Astrocyte (in vitro differentiated cells and primary cell): ENCODE measurements at regions not wholly inside any gene's neighbourhood (a gene's known extent, or its start where the extent isn't known, plus 50 kb on each side); places are given as distances from the start of the nearest gene placed in this dataset.

Experiments used
- DNase-seq: peaks from one replicate; pipeline ENCODE4 v3.0.0-alpha.2; 2010; ENCODE audit warnings: low read depth
- FAIRE-seq: peaks from 2 replicates; lab custom pipeline; 2011; peaks lifted over from hg19 to GRCh38; lab: Jason Lieb, UNC
- H2AFZ ChIP-seq: 2 replicates; pipeline ENCODE4 v1.6.0; 2012; ENCODE audit warnings: low read depth, low read length, inconsistent platforms
- H3K27ac ChIP-seq: 2 replicates; pipeline ENCODE4 v1.5.1; 2011; ENCODE audit warnings: low read depth, low read length, inconsistent platforms
- H3K27me3 ChIP-seq: 2 replicates; pipeline ENCODE4 v1.6.0; 2011; ENCODE audit warnings: low read length, inconsistent platforms; ENCODE audit not compliant: insufficient read depth
- H3K36me3 ChIP-seq: 2 replicates; pipeline ENCODE4 v1.5.1; 2011; ENCODE audit warnings: low read length, inconsistent platforms; ENCODE audit not compliant: insufficient read depth
- H3K4me1 ChIP-seq: 2 replicates; pipeline ENCODE4 v1.5.1; 2011; ENCODE audit warnings: low read length, inconsistent platforms; ENCODE audit not compliant: insufficient read depth
- H3K4me2 ChIP-seq: 2 replicates; pipeline ENCODE4 v1.6.0; 2012; ENCODE audit warnings: low read length, inconsistent platforms
- H3K4me3 ChIP-seq: 2 replicates; pipeline ENCODE4 v1.5.1; 2011; ENCODE audit warnings: low read depth, mild to moderate bottlenecking, low read length, inconsistent platforms; ENCODE audit not compliant: insufficient read depth
- H3K79me2 ChIP-seq: 2 replicates; pipeline ENCODE4 v1.6.0; 2012; ENCODE audit warnings: mild to moderate bottlenecking, low read length, inconsistent platforms; ENCODE audit not compliant: insufficient read depth
- H3K9ac ChIP-seq: 2 replicates; pipeline ENCODE4 v1.6.0; 2012; ENCODE audit warnings: mild to moderate bottlenecking, low read length, inconsistent platforms
- H3K9me3 ChIP-seq: 2 replicates; pipeline ENCODE4 v1.5.1; 2012; ENCODE audit warnings: low read depth, mild to moderate bottlenecking, low read length, inconsistent platforms; ENCODE audit not compliant: insufficient read depth
- H4K20me1 ChIP-seq: 2 replicates; pipeline ENCODE4 v1.6.0; 2012; ENCODE audit warnings: low read length, inconsistent platforms; ENCODE audit not compliant: insufficient read depth
- H3K27ac Mint-ChIP-seq: one replicate; pipeline ENCODE4 v1.8.0; 2021; ENCODE audit warnings: mild to moderate bottlenecking, mixed read lengths; ENCODE audit not compliant: unreplicated experiment
- H3K27me3 Mint-ChIP-seq: one replicate; pipeline ENCODE4 v1.8.0; 2021; ENCODE audit warnings: low read depth, mixed read lengths; ENCODE audit not compliant: unreplicated experiment
- H3K36me3 Mint-ChIP-seq: one replicate; pipeline ENCODE4 v1.8.0; 2021; ENCODE audit warnings: low read depth, mixed read lengths; ENCODE audit not compliant: unreplicated experiment
- H3K4me1 Mint-ChIP-seq: one replicate; pipeline ENCODE4 v1.8.0; 2021; ENCODE audit warnings: low read depth, mixed read lengths; ENCODE audit not compliant: unreplicated experiment
- H3K4me3 Mint-ChIP-seq: one replicate; pipeline ENCODE4 v1.8.0; 2021; ENCODE audit warnings: mild to moderate bottlenecking, moderate library complexity, mixed read lengths; ENCODE audit not compliant: unreplicated experiment
- H3K9me3 Mint-ChIP-seq: one replicate; pipeline ENCODE4 v1.8.0; 2021; ENCODE audit warnings: mild to moderate bottlenecking, mixed read lengths; ENCODE audit not compliant: unreplicated experiment
- CTCF ChIP-seq: IDR thresholded peaks from 2 replicates; pipeline ENCODE4 v1.5.1; 2011; ENCODE audit warnings: low read depth, mild to moderate bottlenecking, inconsistent platforms, low read length, moderate library complexity; ENCODE audit not compliant: insufficient read depth
- EZH2 ChIP-seq: IDR thresholded peaks from 2 replicates; pipeline ENCODE4 v1.6.1; 2012; ENCODE audit warnings: mild to moderate bottlenecking, low read length, inconsistent platforms; ENCODE audit not compliant: insufficient read depth

- Histone ChIP-seq H3K27ac (no peak overlapping the region), H3K27me3 (no peaks in the 10 kb centered on the region), H3K9me3 (peaks cover 4% of the 10 kb centered on the region), H3K36me3 (no peaks in the 10 kb centered on the region), H3K9ac (no peak overlapping the region), H4K20me1 (no peaks in the 10 kb centered on the region), H3K4me1 (no peaks in the 10 kb centered on the region), H3K4me2 (no peak overlapping the region), H2AFZ (no peak overlapping the region), H3K4me3 (no peak overlapping the region), H3K79me2 (no peaks in the 10 kb centered on the region)
- no peak for FAIRE-seq
- Mint-ChIP-seq H3K36me3 (no peaks in the 10 kb centered on the region), H3K9me3 (peaks cover 2% of the 10 kb centered on the region), H3K4me3 (no peak overlapping the region), H3K27ac (no peak overlapping the region), H3K27me3 (no peaks in the 10 kb centered on the region), H3K4me1 (no peaks in the 10 kb centered on the region)
- TF ChIP-seq CTCF: no peak
- TF ChIP-seq EZH2: no peak
- no peak for DNase-seq
These were observed 522.2 kb upstream of the NEGR1 start for GRCh38 chr1:72804541-72804940.

GRCh38 chr1:72781038-72781437 is 498.7 kb upstream of the NEGR1 start:
- H3K9me3 Mint-ChIP-seq: peaks cover 3% of the 10 kb centered on the region

More at GRCh38 chr1:72781038-72781437, 498.7 kb upstream of the NEGR1 start:
- Histone ChIP-seq H3K4me1 (no peaks in the 10 kb centered on the region), H4K20me1 (no peaks in the 10 kb centered on the region), H3K27ac (no peak overlapping the region), H3K9ac (no peak overlapping the region), H3K79me2 (no peaks in the 10 kb centered on the region), H3K36me3 (no peaks in the 10 kb centered on the region), H3K9me3 (no peaks in the 10 kb centered on the region), H3K4me3 (no peak overlapping the region), H3K27me3 (no peaks in the 10 kb centered on the region), H3K4me2 (no peak overlapping the region), H2AFZ (no peak overlapping the region)
- peaks cover 14% of the 10 kb centered on the region for H3K4me1 Mint-ChIP-seq
- DNase-seq (no peak), FAIRE-seq (no peak)
- no peak overlapping the region for H3K27ac Mint-ChIP-seq
- TF ChIP-seq CTCF (no peak), EZH2 (no peak)
- H3K27me3 Mint-ChIP-seq: no peaks in the 10 kb centered on the region
- no peaks in the 10 kb centered on the region for H3K36me3 Mint-ChIP-seq
- no peak overlapping the region for H3K4me3 Mint-ChIP-seq
